ENCODE measurements at regions not wholly inside any gene's neighbourhood (a gene's known extent, or its start where the extent isn't known, plus 50 kb on each side); places are given as distances from the start of the nearest gene placed in this dataset.
"Not testable (repeated sequence)": the region's sequence is repeated elsewhere in the genome, so short reads cannot be mapped to it uniquely, and the experiment has no call there.

GRCh38 chr2:106332054-106332453 lies 136.2 kb downstream of the RGPD3 start:
- ChIA-PET CTCF (no interaction called here), POLR2A (no interaction called here)
- intact Hi-C loops (cut with micrococcal nuclease; ENCODE audit: unreplicated experiment), result no loop called here
- H3K4me3 ChIP-seq (ENCODE audit: low read depth in 2 of 2, low read length in 2 of 2), result no peak overlapping the region
- H3K27ac ChIP-seq (ENCODE audit: low read length), result no peak overlapping the region
- H3K9me3 ChIP-seq (ENCODE audit: control insufficient read depth, insufficient read depth, low read depth, low read length), result no peaks in the 10 kb centered on the region
- no peaks in the 10 kb centered on the region for H3K27me3 ChIP-seq (ENCODE audit: control insufficient read depth, insufficient read depth, low read length)
- no peaks in the 10 kb centered on the region for H3K4me1 ChIP-seq (ENCODE audit: control insufficient read depth, insufficient read depth, low read length)
- ATAC-seq, result no peak
- TF ChIP-seq REST (IDR thresholded peaks at IDR 0.05; ENCODE audit: insufficient read depth in 1 of 2, low read depth in 2 of 2, low read length in 1 of 2) (no peak), POLR2AphosphoS5 (IDR thresholded peaks at IDR 0.05; ENCODE audit: low read depth, low read length) (no peak), SIN3A (IDR thresholded peaks at IDR 0.05; ENCODE audit: borderline replicate concordance, insufficient read depth, low read depth, low read length) (no peak), TCF7L2 (IDR thresholded peaks at IDR 0.05; ENCODE audit: low read depth, low read length) (no peak)
- TF ChIP-seq, protein P1, sequence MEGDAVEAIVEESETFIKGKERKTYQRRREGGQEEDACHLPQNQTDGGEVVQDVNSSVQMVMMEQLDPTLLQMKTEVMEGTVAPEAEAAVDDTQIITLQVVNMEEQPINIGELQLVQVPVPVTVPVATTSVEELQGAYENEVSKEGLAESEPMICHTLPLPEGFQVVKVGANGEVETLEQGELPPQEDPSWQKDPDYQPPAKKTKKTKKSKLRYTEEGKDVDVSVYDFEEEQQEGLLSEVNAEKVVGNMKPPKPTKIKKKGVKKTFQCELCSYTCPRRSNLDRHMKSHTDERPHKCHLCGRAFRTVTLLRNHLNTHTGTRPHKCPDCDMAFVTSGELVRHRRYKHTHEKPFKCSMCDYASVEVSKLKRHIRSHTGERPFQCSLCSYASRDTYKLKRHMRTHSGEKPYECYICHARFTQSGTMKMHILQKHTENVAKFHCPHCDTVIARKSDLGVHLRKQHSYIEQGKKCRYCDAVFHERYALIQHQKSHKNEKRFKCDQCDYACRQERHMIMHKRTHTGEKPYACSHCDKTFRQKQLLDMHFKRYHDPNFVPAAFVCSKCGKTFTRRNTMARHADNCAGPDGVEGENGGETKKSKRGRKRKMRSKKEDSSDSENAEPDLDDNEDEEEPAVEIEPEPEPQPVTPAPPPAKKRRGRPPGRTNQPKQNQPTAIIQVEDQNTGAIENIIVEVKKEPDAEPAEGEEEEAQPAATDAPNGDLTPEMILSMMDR (IDR thresholded peaks at IDR 0.05), result no peak
- DNase-seq (ENCODE audit: low read depth, low spot score), result no peak
- in situ Hi-C loops (cut with HindIII; ENCODE audit: low pct_unique_long_range_greater_than_20kb, low sequenced_read_pairs), result no loop called here
- no peaks in the 10 kb centered on the region for H3K36me3 ChIP-seq (ENCODE audit: control insufficient read depth, insufficient read depth, low read length)
- BruUV-seq (replicated peaks), result no TSS peak

DNA sequence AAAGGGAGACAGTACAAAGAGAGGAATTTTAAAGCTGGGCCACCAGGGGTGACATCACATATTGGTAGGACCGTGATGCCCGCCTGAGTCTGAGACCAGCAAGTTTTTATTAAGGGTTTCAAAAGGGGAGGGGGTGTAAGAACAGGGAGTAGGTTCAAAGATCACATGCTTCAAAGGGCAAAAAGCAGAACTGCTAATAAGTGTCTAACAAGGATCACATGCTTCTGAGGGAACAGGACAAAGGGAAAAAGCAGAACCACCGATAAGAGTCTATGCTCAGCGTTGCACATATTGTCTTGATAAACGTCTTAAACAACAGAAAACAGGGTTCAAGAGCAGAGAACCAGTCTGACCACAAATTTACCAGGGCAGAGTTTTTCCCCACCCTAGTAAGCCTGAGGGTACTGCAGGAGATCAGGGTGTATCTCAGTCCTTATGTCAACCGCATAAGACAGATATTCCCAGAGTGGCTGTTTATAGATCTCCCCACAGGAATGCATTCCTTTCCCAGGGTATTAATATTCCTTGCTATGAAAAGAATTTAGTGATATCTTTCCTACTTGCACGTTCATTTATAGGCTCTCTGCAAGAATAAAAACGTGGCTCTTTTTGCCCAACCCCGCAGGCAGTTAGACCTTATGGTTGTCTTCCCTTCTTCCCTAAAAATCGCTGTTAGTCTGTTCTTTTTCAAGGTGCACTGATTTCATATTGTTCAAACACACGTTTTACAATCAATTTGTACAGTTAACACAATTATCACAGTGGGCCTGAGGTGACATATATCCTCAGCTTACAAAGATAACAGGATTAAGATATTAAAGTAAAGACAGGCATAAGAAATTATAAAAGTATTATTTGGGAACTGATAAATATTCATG lies 136.5 kb upstream of the UXS1 start:
- H3K36me3 ChIP-seq (ENCODE audit: control insufficient read depth, insufficient read depth, low read length); CTCF ChIA-PET; H3K27me3 ChIP-seq (ENCODE audit: control insufficient read depth, insufficient read depth, low read length); H3K4me1 ChIP-seq (ENCODE audit: control insufficient read depth, insufficient read depth, low read length); H3K9me3 ChIP-seq (ENCODE audit: control insufficient read depth, insufficient read depth, low read depth, low read length); in situ Hi-C loops (cut with HindIII; ENCODE audit: low pct_unique_long_range_greater_than_20kb, low sequenced_read_pairs); POLR2A ChIA-PET; intact Hi-C loops (cut with micrococcal nuclease; ENCODE audit: unreplicated experiment); H3K4me3 ChIP-seq (ENCODE audit: low read depth in 2 of 2, low read length in 2 of 2); BruUV-seq (replicated peaks); ATAC-seq; DNase-seq (ENCODE audit: low read depth, low spot score); H3K27ac ChIP-seq (ENCODE audit: low read length): not testable (repeated sequence)

GRCh38 chr2:106323337-106324013 lies 129.4 kb upstream of the UXS1 start:
- Histone ChIP-seq H3K4me1 (ENCODE audit: control insufficient read depth, insufficient read depth, low read length) (no peaks in the 10 kb centered on the region), H3K9me3 (ENCODE audit: control insufficient read depth, insufficient read depth, low read depth, low read length) (no peaks in the 10 kb centered on the region), H3K27me3 (ENCODE audit: control insufficient read depth, insufficient read depth, low read length) (no peaks in the 10 kb centered on the region), H3K4me3 (ENCODE audit: low read depth in 2 of 2, low read length in 2 of 2) (no peak overlapping the region), H3K27ac (ENCODE audit: low read length) (no peak overlapping the region), H3K36me3 (ENCODE audit: control insufficient read depth, insufficient read depth, low read length) (no peaks in the 10 kb centered on the region)
- CTCF ChIA-PET, result interaction anchor here (0.6 kb wide), 1 partner anchor 1412 kb away, joined by 3 read pairs; no protein-coding TSS in a partner anchor
- ATAC-seq (no peak), DNase-seq (ENCODE audit: low read depth, low spot score) (no peak)
- intact Hi-C loops (cut with micrococcal nuclease; ENCODE audit: unreplicated experiment), result no loop called here
- in situ Hi-C loops (cut with HindIII; ENCODE audit: low pct_unique_long_range_greater_than_20kb, low sequenced_read_pairs), result no loop called here
- TF ChIP-seq REST (IDR thresholded peaks at IDR 0.05; ENCODE audit: insufficient read depth in 1 of 2, low read depth in 2 of 2, low read length in 1 of 2), result no peak
- TF ChIP-seq, protein P1 (IDR thresholded peaks at IDR 0.05), result no peak
- no peak for TF ChIP-seq POLR2AphosphoS5 (IDR thresholded peaks at IDR 0.05; ENCODE audit: low read depth, low read length)
- no peak for TF ChIP-seq SIN3A (IDR thresholded peaks at IDR 0.05; ENCODE audit: borderline replicate concordance, insufficient read depth, low read depth, low read length)
- no peak for TF ChIP-seq TCF7L2 (IDR thresholded peaks at IDR 0.05; ENCODE audit: low read depth, low read length)
- POLR2A ChIA-PET, result no interaction called here
- BruUV-seq (replicated peaks), result no TSS peak

Measured in Panc1 (cell line).